ENCODE measurements at regions not wholly inside any gene's neighbourhood (a gene's known extent, or its start where the extent isn't known, plus 50 kb on each side); places are given as distances from the start of the nearest gene placed in this dataset.
"Not testable (repeated sequence)": the region's sequence is repeated elsewhere in the genome, so short reads cannot be mapped to it uniquely, and the experiment has no call there.

GRCh38 chrX:28158019-28158777 is 176.9 kb upstream of the DCAF8L1 start:
- no peaks in the 10 kb centered on the region for H4K20me1 ChIP-seq (ENCODE audit: control insufficient read depth, extremely low read depth, insufficient read depth, low read length)
- H3K36me3 ChIP-seq (ENCODE audit: control insufficient read depth in 2 of 2, extremely low read depth in 1 of 2, insufficient read depth in 2 of 2, low read length in 2 of 2) = no peaks in the 10 kb centered on the region
- no peak for TF ChIP-seq CTCF (optimal IDR thresholded peaks at IDR 0.05 in 1 of 3, IDR thresholded peaks at IDR 0.05 in 1 of 3, conservative IDR thresholded peaks at IDR 0.05 in 1 of 3; ENCODE audit: extremely low read depth in 1 of 3, insufficient read depth in 2 of 3, low read length in 3 of 3)
- TF ChIP-seq EZH2 (IDR thresholded peaks at IDR 0.05; ENCODE audit: low read length) = no peak
- H3K9ac ChIP-seq (ENCODE audit: control insufficient read depth, extremely low read depth, insufficient read depth, low read length) = no peak overlapping the region
- H3K9me1 ChIP-seq (ENCODE audit: control insufficient read depth, extremely low read depth, insufficient read depth, low read length) = no peaks in the 10 kb centered on the region
- no peak overlapping the region for H3K4me3 ChIP-seq (ENCODE audit: control insufficient read depth in 2 of 3, extremely low read depth in 1 of 3, insufficient read depth in 2 of 3, low read depth in 1 of 3, low read length in 3 of 3)
- H3K9me3 ChIP-seq (ENCODE audit: control insufficient read depth, low read depth, low read length) = no peaks in the 10 kb centered on the region
- H3K4me1 ChIP-seq (ENCODE audit: control insufficient read depth, extremely low read depth, insufficient read depth, low read length) = no peaks in the 10 kb centered on the region
- H3K79me2 ChIP-seq (ENCODE audit: control insufficient read depth, insufficient read depth, low read length) = no peaks in the 10 kb centered on the region
- DNase-seq (ENCODE audit: low read depth, low spot score) (no peak), FAIRE-seq (no peak)
- no peak overlapping the region for H2AFZ ChIP-seq (ENCODE audit: control insufficient read depth, low read length)
- H3K4me2 ChIP-seq (ENCODE audit: control insufficient read depth, extremely low read depth, insufficient read depth, low read depth, low read length) = no peak overlapping the region
- no peak overlapping the region for H3K27ac ChIP-seq (ENCODE audit: control insufficient read depth, insufficient read depth, low read length)
- dilution Hi-C loops (cut with MboI; ENCODE audit: extremely low pct_ligation_motif_present, low sequenced_read_pairs) = no loop called here
- H3K27me3 ChIP-seq (ENCODE audit: control insufficient read depth, extremely low read depth, insufficient read depth, low read length) = no peaks in the 10 kb centered on the region

- dilution Hi-C loops (cut with MboI; ENCODE audit: extremely low pct_ligation_motif_present, low sequenced_read_pairs); H3K9me1 ChIP-seq (ENCODE audit: control insufficient read depth, extremely low read depth, insufficient read depth, low read length); H3K4me2 ChIP-seq (ENCODE audit: control insufficient read depth, extremely low read depth, insufficient read depth, low read depth, low read length); H3K36me3 ChIP-seq (ENCODE audit: control insufficient read depth in 2 of 2, extremely low read depth in 1 of 2, insufficient read depth in 2 of 2, low read length in 2 of 2); H3K27ac ChIP-seq (ENCODE audit: control insufficient read depth, insufficient read depth, low read length); DNase-seq (ENCODE audit: low read depth, low spot score); H3K9me3 ChIP-seq (ENCODE audit: control insufficient read depth, low read depth, low read length); H3K9ac ChIP-seq (ENCODE audit: control insufficient read depth, extremely low read depth, insufficient read depth, low read length); H3K4me3 ChIP-seq (ENCODE audit: control insufficient read depth in 2 of 3, extremely low read depth in 1 of 3, insufficient read depth in 2 of 3, low read depth in 1 of 3, low read length in 3 of 3); H3K4me1 ChIP-seq (ENCODE audit: control insufficient read depth, extremely low read depth, insufficient read depth, low read length); H3K27me3 ChIP-seq (ENCODE audit: control insufficient read depth, extremely low read depth, insufficient read depth, low read length); H3K79me2 ChIP-seq (ENCODE audit: control insufficient read depth, insufficient read depth, low read length); H4K20me1 ChIP-seq (ENCODE audit: control insufficient read depth, extremely low read depth, insufficient read depth, low read length); H2AFZ ChIP-seq (ENCODE audit: control insufficient read depth, low read length); FAIRE-seq: not testable (repeated sequence)
Measured at GRCh38 chrX:28152263-28152662, 171.0 kb upstream of the DCAF8L1 start.

Measured in keratinocyte (primary cell).